Brain microvascular endothelial cell (primary cell): ENCODE measurements at regions not wholly inside any gene's neighbourhood (a gene's known extent, or its start where the extent isn't known, plus 50 kb on each side); places are given as distances from the start of the nearest gene placed in this dataset.
A peak's percentile ranks its signal among the peaks of the same experiment; 100 is the strongest.

Experiments used
- DNase-seq: peaks from one replicate; pipeline ENCODE4 v3.0.0-alpha.2; 2020
- H3K27ac ChIP-seq: fragments of 250-450 bp; sonication (Bioruptor Pico); 2 replicates; pipeline ENCODE4 v1.5.1; 2020; ENCODE audit warnings: mild to moderate bottlenecking, moderate library complexity
- H3K27me3 ChIP-seq: fragments of 250-450 bp; sonication (Bioruptor Pico); replicated peaks from 2 replicates; pipeline ENCODE4 v1.5.1; 2020; ENCODE audit warnings: mild to moderate bottlenecking
- H3K36me3 ChIP-seq: fragments of 250-450 bp; sonication (Bioruptor Pico); replicated peaks from 2 replicates; pipeline ENCODE4 v1.5.1; 2020; ENCODE audit warnings: mild to moderate bottlenecking
- H3K4me3 ChIP-seq: 2 replicates; pipeline ENCODE4 v1.5.1; 2011; ENCODE audit warnings: low read depth, mild to moderate bottlenecking, control low read depth, low read length, moderate library complexity
- CTCF ChIP-seq: IDR thresholded peaks from 2 replicates; pipeline ENCODE4 v1.5.1; 2011; ENCODE audit warnings: low read depth, mild to moderate bottlenecking, moderate library complexity, low read length, control low read depth, inconsistent platforms; ENCODE audit errors: missing control alignments
- in situ Hi-C: cut with HindIII; loops from 2 replicates; pipeline ENCODE4 v1.10.0; 2017; ENCODE audit warnings: low sequenced_read_pairs, low pct_ligation_motif_present

- H3K4me3 ChIP-seq = no peak overlapping the region
- no peak for TF ChIP-seq CTCF
- in situ Hi-C loops = no loop called here
- no peaks in the 10 kb centered on the region for H3K27me3 ChIP-seq
- no peak overlapping the region for H3K27ac ChIP-seq
- no peaks in the 10 kb centered on the region for H3K36me3 ChIP-seq
- DNase-seq = no peak
Measured at GRCh38 chr21:35509001-35509704, 460.1 kb upstream of the RUNX1 start.

- H3K4me3 ChIP-seq = no peak overlapping the region
- in situ Hi-C loops = no loop called here
Measured at GRCh38 chr21:35508139-35508888, 459.2 kb upstream of the RUNX1 start.

GRCh38 chr21:35507181-35507759, 458.2 kb upstream of the RUNX1 start:
- Histone ChIP-seq H3K36me3 (no peaks in the 10 kb centered on the region), H3K4me3 (no peak overlapping the region), H3K27ac (no peak overlapping the region), H3K27me3 (no peaks in the 10 kb centered on the region)
- DNase-seq = no peak
- in situ Hi-C loops = no loop called here
- no peak for TF ChIP-seq CTCF

More at GRCh38 chr21:35508139-35508888, 459.2 kb upstream of the RUNX1 start:
- Histone ChIP-seq H3K27ac (no peak overlapping the region), H3K36me3 (no peaks in the 10 kb centered on the region), H3K27me3 (no peaks in the 10 kb centered on the region)
- peak; percentile 76 for DNase-seq
- peak; percentile 64 for TF ChIP-seq CTCF

GRCh38 chr21:35506771-35507170, 457.7 kb upstream of the RUNX1 start:
- Histone ChIP-seq H3K27me3 (no peaks in the 10 kb centered on the region), H3K36me3 (no peaks in the 10 kb centered on the region), H3K4me3 (no peak overlapping the region), H3K27ac (no peak overlapping the region)
- TF ChIP-seq CTCF = no peak
- DNase-seq = no peak
- in situ Hi-C loops = no loop called here

- in situ Hi-C loops = no loop called here
- Histone ChIP-seq H3K27ac (no peak overlapping the region), H3K36me3 (no peaks in the 10 kb centered on the region), H3K4me3 (no peak overlapping the region), H3K27me3 (no peaks in the 10 kb centered on the region)
- TF ChIP-seq CTCF = no peak
- DNase-seq = no peak
Measured at GRCh38 chr21:35506352-35506751, 457.2 kb upstream of the RUNX1 start.
